ENCODE measurements at regions not wholly inside any gene's neighbourhood (a gene's known extent, or its start where the extent isn't known, plus 50 kb on each side); places are given as distances from the start of the nearest gene placed in this dataset.

- no peak for DNase-seq (ENCODE audit: low read depth in 1 of 2, low spot score in 2 of 2)
- TF ChIP-seq ZNF274 (IDR thresholded peaks at IDR 0.05; ENCODE audit: borderline replicate concordance, extremely low read depth, low read length) (no peak), MAFK (IDR thresholded peaks at IDR 0.05; ENCODE audit: low read depth, low read length) (peak; percentile 79), BACH1 (IDR thresholded peaks at IDR 0.05; ENCODE audit: low read length) (peak; percentile 94)
- no peak overlapping the region for H2AFZ ChIP-seq (ENCODE audit: low read length)
- H3K14ac ChIP-seq (ENCODE audit: insufficient read length): no peak overlapping the region
- H3K4ac ChIP-seq (replicated peaks; ENCODE audit: insufficient read length, low read depth, low read length): no peak overlapping the region
- H2BK15ac ChIP-seq (ENCODE audit: low read length): no peak overlapping the region
- peaks cover 10 to 13% of the 10 kb centered on the region in 2 experiments; a peak in 3 of 4 replicates for H3K9me3 ChIP-seq (ENCODE audit: insufficient read depth in 2 of 2, low read depth in 1 of 2, low read length in 1 of 2)
- H3K27ac ChIP-seq (ENCODE audit: low read depth, low read length): no peak overlapping the region
- POLR2A ChIA-PET (ENCODE audit: partially characterized antibody): interaction anchor here (0.6 kb wide), 3 partner anchors 34 to 593 kb away, joined by 3 read pairs; no protein-coding TSS in a partner anchor
- no peak overlapping the region for H3K4me2 ChIP-seq (ENCODE audit: insufficient read depth in 1 of 2, low read depth in 2 of 2, low read length in 2 of 2)
- no peak overlapping the region for H2BK5ac ChIP-seq (ENCODE audit: low read depth, low read length)
- H3K23me2 ChIP-seq (ENCODE audit: low read depth, low read length): no peaks in the 10 kb centered on the region
- CTCF ChIA-PET (ENCODE audit: partially characterized antibody): interaction anchor here (1.2 kb wide), 2 partner anchors 9 to 16 kb away, joined by 3 read pairs; no protein-coding TSS in a partner anchor
- no peak overlapping the region for H2BK120ac ChIP-seq (replicated peaks; ENCODE audit: low read depth, low read length)
- WGBS, 2 experiments (ENCODE audit: extremely low coverage in 1 of 2, insufficient coverage in 1 of 2, insufficient read length in 1 of 2, insufficient replicate concordance in 2 of 2, low coverage in 1 of 2, low lambda C conversion rate in 2 of 2, missing lambda C conversion rate in 1 of 2): 83% methylated on average over 5 of the region's 5 CpGs; no CpG with 5 or more reads in 1 of the 2 experiments
- peak overlapping the region; percentile 41; the same call in 1 of the 2 replicates for H2BK12ac ChIP-seq (ENCODE audit: low read depth, low read length)
- no peaks in the 10 kb centered on the region for H3K79me2 ChIP-seq (ENCODE audit: control insufficient read depth in 1 of 2, insufficient read depth in 2 of 2, low read length in 2 of 2)
- no peaks in the 10 kb centered on the region for H3K27me3 ChIP-seq (replicated peaks in 1 of 4; ENCODE audit: control insufficient read depth in 3 of 4, extremely low read depth in 1 of 4, insufficient read depth in 3 of 4, low read length in 3 of 4)
- no peaks in the 10 kb centered on the region for H4K20me1 ChIP-seq (replicated peaks in 1 of 2; ENCODE audit: control insufficient read depth in 1 of 2, insufficient read depth in 2 of 2, low read length in 2 of 2)
- no peaks in the 10 kb centered on the region; the same call in 1 of the 2 replicates for H3K79me1 ChIP-seq (ENCODE audit: low read depth, low read length)
- H4K91ac ChIP-seq (replicated peaks; ENCODE audit: insufficient read length, low read length): no peak overlapping the region
- H3K9ac ChIP-seq (replicated peaks in 1 of 4; ENCODE audit: extremely low read depth in 1 of 4, low read depth in 3 of 4, low read length in 3 of 4): no peak overlapping the region
- H3K4me3 ChIP-seq (ENCODE audit: extremely low read depth in 1 of 4, insufficient read depth in 2 of 4, low read depth in 3 of 4, low read length in 4 of 4): no peak overlapping the region
- no peak overlapping the region for H4K8ac ChIP-seq (ENCODE audit: extremely low read depth, insufficient read depth, low read length)
- no peak for FAIRE-seq
- no peaks in the 10 kb centered on the region; a peak in 1 of 7 replicates for H3K4me1 ChIP-seq (replicated peaks in 1 of 4; ENCODE audit: control insufficient read depth in 3 of 4, insufficient read depth in 4 of 4, low read length in 3 of 4)
- H2AK5ac ChIP-seq (ENCODE audit: low read depth, low read length): no peak overlapping the region
- no peak overlapping the region for H3K23ac ChIP-seq (ENCODE audit: insufficient read length)
- H3K56ac ChIP-seq (replicated peaks; ENCODE audit: insufficient read length, low read depth, low read length): no peak overlapping the region
- no peak overlapping the region for H4K5ac ChIP-seq (ENCODE audit: insufficient read length, low read depth, low read length)
- H2BK20ac ChIP-seq (ENCODE audit: low read length): no peak overlapping the region
- no peak overlapping the region for H3K18ac ChIP-seq (ENCODE audit: extremely low read depth, low read length)
- H3K36me3 ChIP-seq (ENCODE audit: control insufficient read depth in 2 of 4, insufficient read depth in 4 of 4, low read length in 3 of 4): peaks cover 0 to 7% (median 2%) of the 10 kb centered on the region in 4 experiments; a peak in 2 of 8 replicates
Observed at GRCh38 chr3:72018343-72018984, 233.5 kb upstream of the PROK2 start.

Data from H1 (cell line).